ENCODE measurements at regions not wholly inside any gene's neighbourhood (a gene's known extent, or its start where the extent isn't known, plus 50 kb on each side); places are given as distances from the start of the nearest gene placed in this dataset.

GRCh38 chr2:128651000-128651399 is 332.3 kb upstream of the HS6ST1 start:
- no peak for TF ChIP-seq GABPA (IDR thresholded peaks at IDR 0.05; ENCODE audit: low read depth)
- TF ChIP-seq, protein P1, sequence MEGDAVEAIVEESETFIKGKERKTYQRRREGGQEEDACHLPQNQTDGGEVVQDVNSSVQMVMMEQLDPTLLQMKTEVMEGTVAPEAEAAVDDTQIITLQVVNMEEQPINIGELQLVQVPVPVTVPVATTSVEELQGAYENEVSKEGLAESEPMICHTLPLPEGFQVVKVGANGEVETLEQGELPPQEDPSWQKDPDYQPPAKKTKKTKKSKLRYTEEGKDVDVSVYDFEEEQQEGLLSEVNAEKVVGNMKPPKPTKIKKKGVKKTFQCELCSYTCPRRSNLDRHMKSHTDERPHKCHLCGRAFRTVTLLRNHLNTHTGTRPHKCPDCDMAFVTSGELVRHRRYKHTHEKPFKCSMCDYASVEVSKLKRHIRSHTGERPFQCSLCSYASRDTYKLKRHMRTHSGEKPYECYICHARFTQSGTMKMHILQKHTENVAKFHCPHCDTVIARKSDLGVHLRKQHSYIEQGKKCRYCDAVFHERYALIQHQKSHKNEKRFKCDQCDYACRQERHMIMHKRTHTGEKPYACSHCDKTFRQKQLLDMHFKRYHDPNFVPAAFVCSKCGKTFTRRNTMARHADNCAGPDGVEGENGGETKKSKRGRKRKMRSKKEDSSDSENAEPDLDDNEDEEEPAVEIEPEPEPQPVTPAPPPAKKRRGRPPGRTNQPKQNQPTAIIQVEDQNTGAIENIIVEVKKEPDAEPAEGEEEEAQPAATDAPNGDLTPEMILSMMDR (IDR thresholded peaks at IDR 0.05; ENCODE audit: insufficient read depth, low read length), result no peak

Measured in HL-60 (cell line).